H9 (cell line): ENCODE measurements at regions not wholly inside any gene's neighbourhood (a gene's known extent, or its start where the extent isn't known, plus 50 kb on each side); places are given as distances from the start of the nearest gene placed in this dataset.

Experiments used
- DNase-seq: peaks from one replicate; pipeline ENCODE4 v3.0.0-alpha.2; 2017
- H2AFZ ChIP-seq: one replicate; pipeline ENCODE4 v1.6.1; 2013; ENCODE audit warnings: mild to moderate bottlenecking, low read length, control low read depth, moderate library complexity
- H2AK5ac ChIP-seq: 2 replicates; pipeline ENCODE4 v1.6.1; 2013; ENCODE audit warnings: low read length, control low read depth, mixed read lengths; ENCODE audit not compliant: insufficient read length
- H2BK120ac ChIP-seq: one replicate; pipeline ENCODE4 v1.6.1; 2013; ENCODE audit warnings: low read depth, mild to moderate bottlenecking, low read length, control low read depth, inconsistent platforms; ENCODE audit not compliant: poor library complexity, severe bottlenecking
- H2BK12ac ChIP-seq: 2 replicates; pipeline ENCODE4 v1.6.1; 2013; ENCODE audit warnings: low read length, control low read depth, mixed read lengths, low read depth; ENCODE audit not compliant: insufficient read length
- H2BK15ac ChIP-seq: 2 replicates; pipeline ENCODE4 v1.6.1; 2013; ENCODE audit warnings: low read depth, low read length, control low read depth
- H2BK20ac ChIP-seq: one replicate; pipeline ENCODE4 v1.6.1; 2013; ENCODE audit warnings: low read depth, mild to moderate bottlenecking, low read length, control low read depth, inconsistent platforms; ENCODE audit not compliant: poor library complexity, severe bottlenecking
- H2BK5ac ChIP-seq: 2 replicates; pipeline ENCODE4 v1.6.1; 2013; ENCODE audit warnings: low read length, control low read depth, mixed read lengths; ENCODE audit not compliant: insufficient read length
- H3K14ac ChIP-seq: 2 replicates; pipeline ENCODE4 v1.6.1; 2013; ENCODE audit warnings: low read length, control low read depth; ENCODE audit not compliant: insufficient read depth
- H3K18ac ChIP-seq: 2 replicates; pipeline ENCODE4 v1.6.1; 2013; ENCODE audit warnings: low read depth, mild to moderate bottlenecking, mixed read lengths, low read length, control low read depth; ENCODE audit not compliant: insufficient read length
- H3K23ac ChIP-seq: 2 replicates; pipeline ENCODE4 v1.6.1; 2013; ENCODE audit warnings: low read length, control low read depth, mixed read lengths, low read depth; ENCODE audit not compliant: insufficient read length
- H3K23me2 ChIP-seq: 2 replicates; pipeline ENCODE4 v1.6.1; 2013; ENCODE audit warnings: low read depth, mild to moderate bottlenecking, mixed read lengths, low read length, control low read depth; ENCODE audit not compliant: insufficient read length, poor library complexity, severe bottlenecking
- H3K27ac ChIP-seq: 2 replicates; pipeline ENCODE4 v1.5.1; 2013; ENCODE audit warnings: low read length, control low read depth, mixed read lengths, low read depth; ENCODE audit not compliant: insufficient read length
- H3K27me3 ChIP-seq: 2 replicates; pipeline ENCODE4 v1.6.1; 2013; ENCODE audit warnings: low read length, control low read depth, inconsistent platforms; ENCODE audit not compliant: insufficient read depth
- H3K4ac ChIP-seq: 2 replicates; pipeline ENCODE4 v1.6.1; 2013; ENCODE audit warnings: low read depth, mild to moderate bottlenecking, control low read depth, inconsistent platforms, low read length, moderate library complexity
- H3K4me1 ChIP-seq: 2 replicates; pipeline ENCODE4 v1.6.1; 2013; ENCODE audit warnings: low read length, control low read depth, inconsistent platforms; ENCODE audit not compliant: insufficient read depth
- H3K4me2 ChIP-seq: 2 replicates; pipeline ENCODE4 v1.6.1; 2013; ENCODE audit warnings: low read length, control low read depth, mixed read lengths; ENCODE audit not compliant: insufficient read length, insufficient read depth
- H3K56ac ChIP-seq: 2 replicates; pipeline ENCODE4 v1.6.1; 2013; ENCODE audit warnings: low read depth, mild to moderate bottlenecking, mixed read lengths, low read length, control low read depth; ENCODE audit not compliant: insufficient read length
- H3K79me1 ChIP-seq: 2 replicates; pipeline ENCODE4 v1.6.1; 2013; ENCODE audit warnings: low read depth, mild to moderate bottlenecking, moderate library complexity, low read length, control low read depth, inconsistent platforms; ENCODE audit not compliant: insufficient read depth, poor library complexity, severe bottlenecking
- H3K79me2 ChIP-seq: 2 replicates; pipeline ENCODE4 v1.6.1; 2013; ENCODE audit warnings: low read length, control low read depth, inconsistent platforms; ENCODE audit not compliant: insufficient read depth
- H3K9ac ChIP-seq: 2 replicates; pipeline ENCODE4 v1.6.1; 2013; ENCODE audit warnings: low read length, control low read depth, mixed read lengths; ENCODE audit not compliant: insufficient read length; ENCODE audit errors: extremely low read depth
- H3K9me3 ChIP-seq: one replicate; pipeline ENCODE4 v1.6.1; 2013; ENCODE audit warnings: low read depth, low read length, inconsistent platforms; ENCODE audit not compliant: control insufficient read depth
- H3T11ph ChIP-seq: one replicate; pipeline ENCODE4 v1.6.1; 2013; ENCODE audit warnings: mild to moderate bottlenecking, low read length, control low read depth, inconsistent platforms
- H4K20me1 ChIP-seq: one replicate; pipeline ENCODE4 v1.6.1; 2013; ENCODE audit not compliant: control insufficient read depth, insufficient read length, insufficient read depth
- H4K5ac ChIP-seq: 2 replicates; pipeline ENCODE4 v1.6.1; 2013; ENCODE audit warnings: low read depth, mild to moderate bottlenecking, mixed read lengths, low read length, control low read depth; ENCODE audit not compliant: insufficient read length
- H4K8ac ChIP-seq: replicated peaks from 2 replicates; pipeline ENCODE4 v1.6.1; 2013; ENCODE audit warnings: low read length, control low read depth, mixed read lengths, low read depth; ENCODE audit not compliant: insufficient read length
- H4K91ac ChIP-seq: 2 replicates; pipeline ENCODE4 v1.6.1; 2013; ENCODE audit warnings: low read depth, mild to moderate bottlenecking, moderate library complexity, mixed read lengths, low read length, control low read depth; ENCODE audit not compliant: insufficient read length
- H3K27ac Mint-ChIP-seq, 3 experiments: 2 replicates in 2 of 3; 3 replicates in 1 of 3; pipeline ENCODE4 v1.8.0; 2020 to 2021; ENCODE audit warnings: mixed read lengths in 3 of 3, mild to moderate bottlenecking in 1 of 3, moderate library complexity in 1 of 3
- H3K27me3 Mint-ChIP-seq: 2 replicates; pipeline ENCODE4 v1.8.0; 2021; ENCODE audit warnings: low read depth, mild to moderate bottlenecking, moderate library complexity, mixed read lengths
- H3K36me3 Mint-ChIP-seq, 3 experiments: 2 replicates in 2 of 3; 3 replicates in 1 of 3; pipeline ENCODE4 v1.8.0; 2020 to 2021; ENCODE audit warnings: low read depth in 3 of 3, mixed read lengths in 3 of 3; ENCODE audit not compliant: insufficient read depth in 1 of 3
- H3K4me1 Mint-ChIP-seq, 2 experiments: 2 replicates each; pipeline ENCODE4 v1.8.0; 2020; ENCODE audit warnings: mixed read lengths in 2 of 2
- H3K4me3 Mint-ChIP-seq, 2 experiments: 2 replicates in 1 of 2; 3 replicates in 1 of 2; pipeline ENCODE4 v1.8.0; 2020 to 2021; ENCODE audit warnings: mild to moderate bottlenecking in 2 of 2, mixed read lengths in 2 of 2, moderate library complexity in 1 of 2
- H3K9me3 Mint-ChIP-seq, 2 experiments: 2 replicates in 1 of 2; 3 replicates in 1 of 2; pipeline ENCODE4 v1.8.0; 2020; ENCODE audit warnings: mild to moderate bottlenecking in 2 of 2, mixed read lengths in 2 of 2, moderate library complexity in 1 of 2
- CTCF ChIP-seq: fragments of 200-600 bp; sonication (generic); conservative IDR thresholded peaks from 3 replicates; pipeline ENCODE4 v1.8.0; 2021; ENCODE audit warnings: antibody characterized with exemption, mild to moderate bottlenecking
- WGBS: extraction: QIAGEN DNeasy Blood & Tissue Kit; methylation state at CpG from one replicate; pipeline ENCODE4 v1.1.7; 2013; ENCODE audit warnings: missing lambda C conversion rate, low lambda C conversion rate, mixed read lengths; ENCODE audit not compliant: insufficient read length; ENCODE audit errors: extremely low coverage; 5-methylcytosine and 5-hydroxymethylcytosine counted together

DNA sequence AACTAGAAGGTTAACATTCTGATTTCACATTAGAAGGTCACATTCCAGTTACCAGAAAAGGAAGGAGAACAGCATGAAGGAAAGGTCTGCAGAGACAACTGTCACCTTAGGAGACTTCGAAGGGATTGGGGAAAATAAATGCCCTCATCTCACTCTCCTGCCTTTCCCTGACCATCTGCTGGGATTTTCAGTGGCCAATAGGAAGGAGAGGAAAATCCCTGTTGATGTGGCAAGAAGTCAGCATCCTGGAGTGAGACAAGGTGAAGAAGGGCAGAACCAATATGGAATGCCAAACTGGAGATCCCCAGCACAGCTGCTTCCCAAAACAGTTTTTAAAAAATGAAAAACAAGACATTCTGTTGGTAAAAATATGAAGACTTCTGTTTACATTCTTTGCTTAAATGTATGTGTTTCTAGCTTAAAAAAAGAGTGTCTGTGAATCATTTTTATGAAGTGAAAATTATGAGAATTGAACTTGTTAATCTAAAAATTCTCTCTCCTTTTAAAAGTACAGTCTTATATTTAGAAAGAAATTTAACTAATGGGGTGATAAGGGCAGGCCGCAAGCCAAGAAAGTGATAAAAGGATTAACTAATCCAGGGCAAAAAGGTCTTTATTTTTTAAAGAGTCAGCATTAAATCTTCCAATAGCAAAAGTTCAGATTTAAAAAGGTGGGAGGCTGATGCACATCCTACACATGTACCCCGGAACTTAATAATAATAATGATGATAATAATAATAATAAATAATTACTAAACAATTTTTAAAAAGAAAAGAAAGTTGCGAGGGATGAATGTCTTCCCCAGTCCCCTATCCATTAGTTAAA, 160.6 kb upstream of the DOK6 start:
- Histone ChIP-seq H2BK12ac (no peak overlapping the region), H3K4me2 (no peak overlapping the region), H4K91ac (no peak overlapping the region), H3K4me1 (no peaks in the 10 kb centered on the region), H3K9me3 (no peaks in the 10 kb centered on the region), H3K79me1 (no peaks in the 10 kb centered on the region), H3K4ac (no peak overlapping the region), H4K5ac (no peak overlapping the region), H3K56ac (no peak overlapping the region), H3K9ac (no peak overlapping the region), H2AFZ (no peak overlapping the region), H4K20me1 (no peaks in the 10 kb centered on the region), H2BK20ac (no peak overlapping the region), H2BK15ac (no peak overlapping the region), H4K8ac (no peak overlapping the region), H2BK5ac (no peak overlapping the region), H2BK120ac (no peak overlapping the region), H3K23ac (no peak overlapping the region), H3K79me2 (no peaks in the 10 kb centered on the region), H2AK5ac (no peak overlapping the region), H3K18ac (no peak overlapping the region), H3K27me3 (no peaks in the 10 kb centered on the region), H3K23me2 (no peaks in the 10 kb centered on the region), H3K27ac (no peak overlapping the region), H3T11ph (no peak overlapping the region), H3K14ac (no peak overlapping the region)
- no peak for TF ChIP-seq CTCF
- Mint-ChIP-seq H3K27me3 (no peaks in the 10 kb centered on the region), H3K4me1 (no peaks in the 10 kb centered on the region), H3K27ac (no peak overlapping the region), H3K4me3 (no peak overlapping the region), H3K36me3 (no peaks in the 10 kb centered on the region), H3K9me3 (no peaks in the 10 kb centered on the region)
- DNase-seq, result no peak
- WGBS, result no CpG with 5 or more reads among the region's 4 CpGs
